ENCODE measurements at regions not wholly inside any gene's neighbourhood (a gene's known extent, or its start where the extent isn't known, plus 50 kb on each side); places are given as distances from the start of the nearest gene placed in this dataset.

GRCh38 chr4:181810711-181811110 lies 432.5 kb upstream of the TENM3 start:
- TF ChIP-seq CTCF (IDR thresholded peaks at IDR 0.05) (no peak), POLR2A (IDR thresholded peaks at IDR 0.05) (no peak)
